ENCODE measurements at regions not wholly inside any gene's neighbourhood (a gene's known extent, or its start where the extent isn't known, plus 50 kb on each side); places are given as distances from the start of the nearest gene placed in this dataset.
"Not testable (repeated sequence)": the region's sequence is repeated elsewhere in the genome, so short reads cannot be mapped to it uniquely, and the experiment has no call there.

DNA sequence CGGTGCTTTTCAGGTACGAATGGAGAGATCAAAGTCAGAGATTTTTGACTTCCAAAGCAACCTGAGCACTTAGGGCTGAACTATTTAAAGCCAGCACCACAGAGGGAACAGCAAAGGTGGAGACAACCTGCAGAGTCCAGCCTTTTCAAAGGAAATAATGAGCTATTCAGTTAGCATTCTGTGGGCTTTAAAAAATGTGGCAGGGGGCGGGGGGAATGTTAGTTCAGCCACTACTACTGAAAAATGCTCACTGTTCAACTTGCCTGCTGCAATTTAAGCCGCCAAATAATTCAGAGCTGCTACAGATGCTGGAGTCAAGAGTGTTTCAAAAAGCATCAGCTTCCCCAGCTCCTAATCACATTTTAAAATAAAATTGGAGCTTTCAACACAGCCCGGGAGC, 473.3 kb upstream of the PLXNA2 start:
- DNase-seq (ENCODE audit: low read depth in 2 of 2) = no peak

- no peak for DNase-seq (ENCODE audit: low read depth in 2 of 2)
Observed at GRCh38 chr1:208722592-208722991, 478.4 kb upstream of the PLXNA2 start.

- DNase-seq (ENCODE audit: low read depth in 2 of 2) = no peak
Observed at GRCh38 chr1:208724079-208724478, 479.9 kb upstream of the PLXNA2 start.

DNA sequence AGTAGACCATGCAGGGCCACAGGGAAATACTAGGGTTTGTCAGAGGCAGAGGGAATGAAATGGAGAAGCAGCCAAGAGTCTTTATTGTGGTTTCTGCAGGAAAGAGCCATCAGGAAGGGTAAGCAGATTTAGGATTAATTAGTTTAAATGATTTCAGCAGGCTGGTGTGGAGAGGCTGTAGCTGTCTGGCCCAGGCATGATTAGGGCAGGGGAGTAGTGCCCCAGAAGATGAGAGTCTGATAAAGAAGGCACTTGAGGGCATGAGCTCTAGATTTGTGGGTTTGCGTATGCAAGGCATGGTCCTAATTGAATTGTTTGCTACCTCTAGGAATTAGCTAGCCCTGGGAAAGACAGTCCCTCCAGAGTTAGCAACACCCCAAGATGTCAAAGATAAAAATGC, 484.6 kb upstream of the PLXNA2 start:
- no peak for DNase-seq (ENCODE audit: low read depth in 2 of 2)

DNA sequence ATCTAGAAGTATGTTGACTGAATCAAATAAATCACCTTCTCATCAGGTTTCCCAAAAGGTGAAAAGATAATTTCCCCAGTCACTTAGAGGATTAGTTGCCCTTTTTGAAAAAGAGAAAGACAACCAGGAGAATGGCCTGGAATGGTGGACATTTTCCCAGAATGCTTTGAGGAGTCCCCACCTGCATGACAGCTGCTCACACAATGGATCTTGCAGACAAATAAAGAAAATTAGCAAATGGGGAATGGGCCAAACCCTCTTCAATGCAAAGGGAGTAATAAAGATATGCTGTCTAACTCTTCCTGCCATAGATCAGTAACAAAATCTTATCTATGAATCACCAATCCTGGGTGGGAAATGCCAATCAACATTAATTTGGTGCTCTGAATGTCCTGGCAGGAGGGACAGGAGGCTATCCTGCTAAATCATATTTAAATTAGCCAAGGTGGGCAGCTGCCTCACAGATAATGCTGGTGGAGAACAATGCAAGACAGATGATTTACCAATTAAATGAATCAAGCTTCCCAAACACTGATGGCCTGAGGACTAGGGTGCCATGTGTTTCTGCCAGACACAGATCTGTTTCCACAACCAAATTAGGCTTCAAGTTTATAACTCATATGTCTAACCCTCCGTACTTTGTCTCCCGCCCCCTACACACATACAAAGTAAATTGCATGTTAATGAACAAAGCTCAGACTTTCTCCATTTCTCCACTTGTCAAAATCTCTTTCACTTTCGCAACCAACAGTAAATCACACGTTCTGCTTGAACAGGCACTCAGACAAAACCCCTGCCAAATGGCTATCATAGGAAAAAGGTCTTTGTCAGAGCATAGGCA, 488.0 kb upstream of the PLXNA2 start:
- no peak for DNase-seq (ENCODE audit: low read depth in 2 of 2)

DNA sequence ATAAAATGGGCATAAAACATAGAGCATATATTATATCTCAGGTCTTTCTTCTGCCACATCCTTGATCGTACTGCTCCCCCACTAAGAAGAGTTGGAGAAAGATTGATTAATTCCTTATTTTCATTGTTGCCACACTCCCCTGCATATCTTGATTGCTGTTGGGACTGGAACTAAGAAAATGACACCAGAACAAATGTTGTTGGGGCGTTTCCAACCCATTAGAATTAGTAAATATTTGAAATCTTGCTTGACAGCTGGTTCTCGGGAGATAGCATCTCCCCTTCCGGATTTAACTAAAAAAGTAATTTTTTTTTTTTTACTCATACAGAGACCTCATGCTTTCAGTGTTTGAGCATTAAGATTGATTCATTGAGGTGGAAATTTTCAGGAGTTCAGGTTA, 493.0 kb upstream of the PLXNA2 start:
- no peak for DNase-seq (ENCODE audit: low read depth in 2 of 2)

GRCh38 chr1:208737922-208738321, 493.7 kb upstream of the PLXNA2 start:
- DNase-seq (ENCODE audit: low read depth in 2 of 2) = no peak

DNA sequence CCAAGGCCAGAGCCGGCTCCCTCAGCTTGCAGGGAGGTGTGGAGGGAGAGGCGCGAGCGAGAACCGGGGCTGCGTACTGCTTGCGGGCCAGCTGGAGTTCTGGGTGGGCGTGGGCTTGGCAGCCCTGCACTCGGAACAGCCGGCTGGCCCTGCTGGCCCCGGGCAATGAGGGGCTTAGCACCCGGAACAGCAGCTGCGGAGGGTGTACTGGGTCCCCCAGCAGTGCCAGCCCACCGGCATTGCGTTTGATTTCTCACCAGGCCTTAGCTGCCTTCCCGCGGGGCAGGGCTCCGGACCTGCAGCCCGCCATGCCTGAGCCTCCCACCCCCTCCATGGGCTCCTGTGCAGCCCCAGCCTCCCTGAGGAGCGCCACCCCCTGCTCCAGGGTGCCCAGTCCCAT, 495.5 kb upstream of the PLXNA2 start:
- DNase-seq (ENCODE audit: low read depth in 2 of 2) = not testable (repeated sequence)

DNA sequence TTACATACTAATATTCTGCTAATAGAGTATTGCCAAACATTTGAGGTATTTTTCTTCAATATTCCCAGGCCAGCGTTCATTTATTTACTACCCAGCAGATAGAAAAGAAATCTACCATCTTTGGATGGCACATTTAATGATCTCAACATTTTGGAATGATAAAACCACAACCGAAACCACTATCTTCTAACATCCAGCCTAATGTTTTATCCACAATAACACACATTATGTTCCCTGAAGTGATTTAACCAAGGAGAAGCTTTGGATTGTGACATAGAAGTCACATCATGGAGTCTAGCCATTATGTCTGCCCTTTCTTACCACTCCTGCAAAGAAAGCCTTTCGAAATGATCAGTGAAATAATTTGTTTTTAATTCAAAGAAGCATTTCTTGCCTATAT, 497.1 kb upstream of the PLXNA2 start:
- DNase-seq (ENCODE audit: low read depth in 2 of 2) = no peak

- DNase-seq (ENCODE audit: low read depth in 2 of 2) = no peak
Observed at GRCh38 chr1:208743361-208743760, 499.2 kb upstream of the PLXNA2 start.

DNA sequence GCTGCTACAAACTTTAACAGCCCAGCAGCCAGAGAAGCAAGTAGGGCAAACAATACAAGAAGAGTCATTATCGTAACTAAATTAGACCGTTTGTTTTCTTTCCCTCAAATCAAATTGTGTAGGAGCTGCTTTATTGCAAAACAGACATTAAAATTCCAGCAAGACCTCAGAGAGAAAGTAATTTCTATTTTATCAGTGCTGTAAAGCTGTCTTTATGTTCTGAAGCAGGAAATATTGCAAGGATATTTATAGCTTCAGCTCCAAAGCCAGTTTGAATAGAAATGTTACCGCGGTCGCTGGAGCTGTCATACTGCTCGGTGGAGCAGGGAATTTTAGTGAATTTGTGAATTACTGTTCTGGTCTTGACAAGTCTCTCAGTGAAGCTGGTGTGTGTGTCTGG, 503.8 kb upstream of the PLXNA2 start:
- no peak for DNase-seq (ENCODE audit: low read depth in 2 of 2)

- DNase-seq (ENCODE audit: low read depth in 2 of 2) = no peak
Observed at GRCh38 chr1:208748387-208749165, 504.4 kb upstream of the PLXNA2 start.

DNA sequence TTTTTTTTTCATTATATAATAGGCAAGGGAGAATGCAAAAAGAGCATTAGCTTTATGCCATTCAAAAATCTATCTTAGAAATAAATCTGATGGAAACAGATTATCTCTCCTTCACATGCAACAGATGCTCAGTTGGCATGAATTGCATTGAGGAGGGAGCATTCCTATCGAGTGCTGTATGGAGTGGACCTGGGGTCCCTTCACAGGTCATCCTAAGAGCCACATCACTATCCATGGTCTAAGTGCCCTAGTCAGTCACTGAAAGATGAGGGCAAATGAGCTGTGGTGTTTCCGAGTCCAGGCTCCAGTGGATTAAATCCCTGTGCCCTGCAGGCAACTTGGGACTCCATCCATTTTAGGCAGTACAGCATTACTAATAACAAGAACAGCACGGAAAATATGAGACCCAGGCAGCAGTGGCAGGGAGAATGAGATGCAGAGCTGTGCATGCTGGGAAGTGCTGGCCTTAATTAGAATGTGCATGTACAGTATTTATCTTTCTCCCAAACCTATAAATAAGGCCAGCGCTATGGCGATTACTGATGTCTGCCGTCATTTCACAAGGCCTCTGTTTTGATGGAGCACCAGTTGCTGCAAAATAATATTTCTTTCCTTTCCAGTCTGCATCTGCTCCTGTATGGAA, 512.3 kb upstream of the PLXNA2 start:
- DNase-seq (ENCODE audit: low read depth in 2 of 2) = no peak

- no peak for DNase-seq (ENCODE audit: low read depth in 2 of 2)
Observed at GRCh38 chr1:208757846-208758245, 513.7 kb upstream of the PLXNA2 start.

- DNase-seq (ENCODE audit: low read depth in 2 of 2) = no peak
Observed at GRCh38 chr1:208759255-208759654, 515.1 kb upstream of the PLXNA2 start.

- DNase-seq (ENCODE audit: low read depth in 2 of 2) = no peak
Observed at GRCh38 chr1:208763971-208764370, 519.8 kb upstream of the PLXNA2 start.

- no peak for DNase-seq (ENCODE audit: low read depth in 2 of 2)
Observed at GRCh38 chr1:208766832-208767231, 522.6 kb upstream of the PLXNA2 start.

DNA sequence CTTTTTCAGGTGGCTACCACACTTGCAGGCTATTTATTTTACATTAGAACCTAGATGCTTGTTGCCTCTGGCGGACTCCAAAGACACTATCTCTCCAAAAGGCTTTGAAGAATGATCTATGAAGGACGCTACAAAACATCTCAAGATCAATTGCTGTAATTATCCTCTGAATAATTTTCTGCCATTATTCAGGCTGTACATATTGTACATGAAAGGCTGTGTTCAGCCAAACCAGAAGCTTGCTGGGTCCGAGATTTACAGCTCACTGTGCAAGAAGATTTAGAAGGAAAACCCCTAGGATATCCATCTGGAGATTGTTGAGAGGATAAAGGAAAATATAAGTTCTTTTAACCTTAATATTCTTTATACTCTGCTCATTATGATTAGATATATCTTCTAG, 523.6 kb upstream of the PLXNA2 start:
- DNase-seq (ENCODE audit: low read depth in 2 of 2) = no peak

GRCh38 chr1:208772891-208773290, 528.7 kb upstream of the PLXNA2 start:
- DNase-seq (ENCODE audit: low read depth in 2 of 2) = no peak

GRCh38 chr1:208775841-208776240, 531.7 kb upstream of the PLXNA2 start:
- no peak for DNase-seq (ENCODE audit: low read depth in 2 of 2)

DNA sequence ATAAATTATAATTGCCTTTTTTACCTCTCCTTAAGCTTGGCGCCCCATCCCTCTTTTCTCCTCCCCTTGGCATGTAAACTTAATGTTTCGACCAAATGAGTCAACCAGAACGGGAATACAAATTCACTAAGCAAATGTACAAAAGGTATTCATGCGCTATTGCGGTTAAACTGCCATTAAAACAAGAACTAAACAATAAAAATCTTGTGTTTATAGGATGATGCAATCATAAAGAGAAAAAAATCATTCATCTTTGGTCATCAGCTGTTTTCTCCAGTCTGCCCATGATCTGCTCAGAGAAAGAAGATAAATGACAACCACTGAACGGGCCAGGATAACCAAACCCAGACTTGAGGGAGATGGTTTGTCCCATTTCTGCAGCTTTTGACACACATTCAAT, 534.2 kb upstream of the PLXNA2 start:
- DNase-seq (ENCODE audit: low read depth in 2 of 2) = no peak

DNA sequence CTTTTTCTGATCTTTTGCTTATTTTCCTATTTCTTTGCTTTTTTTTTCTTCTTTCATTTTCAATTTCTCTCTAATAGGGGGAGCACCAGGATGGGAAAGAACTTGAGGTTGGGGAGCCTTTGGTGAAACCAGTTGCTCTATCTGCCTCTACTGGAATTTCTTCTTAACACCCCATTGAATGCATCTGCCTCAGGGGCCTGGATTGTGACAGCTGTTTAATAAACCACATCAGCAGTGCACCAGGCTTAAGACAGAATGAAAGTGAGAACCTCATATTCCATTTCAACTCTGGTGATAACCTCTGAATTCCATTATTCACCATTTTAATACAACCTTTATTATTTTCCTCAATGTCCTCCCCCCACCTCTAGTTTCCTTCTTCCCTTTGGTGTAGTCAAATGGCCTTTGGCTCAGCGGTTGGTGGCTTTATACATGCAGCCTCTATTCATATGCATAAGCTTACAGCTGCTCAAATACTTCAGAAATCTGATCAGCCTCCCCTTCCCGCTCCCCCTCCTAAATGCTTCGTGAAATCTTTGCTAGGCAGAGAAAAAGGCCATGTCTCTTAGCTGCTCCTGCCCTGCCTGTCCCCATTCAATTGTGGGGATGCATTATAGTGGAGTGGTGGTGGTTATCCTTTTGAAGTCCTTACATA, 537.3 kb upstream of the PLXNA2 start:
- DNase-seq (ENCODE audit: low read depth in 2 of 2) = no peak
